ENCODE measurements at regions not wholly inside any gene's neighbourhood (a gene's known extent, or its start where the extent isn't known, plus 50 kb on each side); places are given as distances from the start of the nearest gene placed in this dataset.

DNA sequence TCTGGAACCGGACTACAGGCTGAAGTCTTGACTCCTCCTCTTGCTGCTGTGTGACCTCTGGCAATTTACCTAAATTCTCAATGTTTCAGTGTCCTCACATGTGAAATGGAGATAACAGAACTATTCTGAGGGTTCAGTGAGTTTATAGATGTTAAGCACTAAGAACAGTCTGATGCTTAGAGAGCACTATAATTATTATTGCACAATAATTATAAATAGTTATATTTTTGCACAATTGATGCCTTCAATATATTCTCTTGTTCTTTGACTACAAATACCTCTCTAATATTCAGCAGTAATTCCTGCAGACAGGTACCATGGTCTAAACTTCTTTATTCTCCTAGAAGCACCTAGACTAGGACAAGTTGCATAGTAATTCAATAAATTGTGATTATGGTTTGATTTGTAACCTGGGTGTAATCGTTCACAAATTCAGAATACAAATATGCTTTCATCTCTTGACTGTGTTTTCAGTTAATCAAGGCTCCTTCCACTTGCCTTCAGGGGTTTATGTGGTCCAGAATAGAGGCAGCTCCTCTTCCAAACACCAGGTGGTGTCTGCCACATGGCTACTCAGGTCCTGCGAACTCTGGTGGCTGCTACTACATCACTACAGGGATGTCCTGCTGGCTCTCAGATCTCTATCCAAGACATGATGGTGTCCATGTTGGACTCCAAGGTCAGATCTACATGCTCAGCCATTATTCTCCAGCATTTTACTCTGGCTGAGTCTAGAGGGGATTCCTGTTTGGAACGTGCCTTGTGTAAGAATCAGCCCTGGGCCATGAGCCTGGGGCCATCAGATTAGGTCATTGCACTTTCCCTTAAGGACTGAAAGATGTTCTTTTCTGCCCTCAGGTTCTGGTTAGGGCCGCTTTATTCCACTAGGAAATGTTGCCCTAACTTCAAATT lies 103.4 kb downstream of the QRFPR start:
- Mint-ChIP-seq H3K27me3 (peaks cover 11 to 12% of the 10 kb centered on the region in 2 donors), H3K9me3 (no peaks in the 10 kb centered on the region), H3K36me3 (peaks cover 0 to 6% (median 0%) of the 10 kb centered on the region in 3 donors), H3K4me1 (peaks cover 2 to 9% (median 6%) of the 10 kb centered on the region in 3 donors), H3K27ac (peak overlapping the region in 1 of 8 donors; percentile 3), H3K4me3 (no peak overlapping the region)
- H3K9me3 ChIP-seq (ENCODE audit: low read length): no peaks in the 10 kb centered on the region
- H3K27me3 ChIP-seq (ENCODE audit: insufficient read depth, low read length, poor library complexity, severe bottlenecking): no peaks in the 10 kb centered on the region
- H3K4me1 ChIP-seq (ENCODE audit: insufficient read depth, low read length): no peaks in the 10 kb centered on the region
- H3K4me3 ChIP-seq (ENCODE audit: low read length): no peak overlapping the region
- no peaks in the 10 kb centered on the region for H3K36me3 ChIP-seq (ENCODE audit: insufficient read depth, low read length)
- DNase-seq: no peak
- POLR2A ChIA-PET: no interaction called here
- H3K27ac ChIP-seq (ENCODE audit: low read depth, low read length): no peak overlapping the region
- CTCF ChIA-PET: no interaction called here

DNA sequence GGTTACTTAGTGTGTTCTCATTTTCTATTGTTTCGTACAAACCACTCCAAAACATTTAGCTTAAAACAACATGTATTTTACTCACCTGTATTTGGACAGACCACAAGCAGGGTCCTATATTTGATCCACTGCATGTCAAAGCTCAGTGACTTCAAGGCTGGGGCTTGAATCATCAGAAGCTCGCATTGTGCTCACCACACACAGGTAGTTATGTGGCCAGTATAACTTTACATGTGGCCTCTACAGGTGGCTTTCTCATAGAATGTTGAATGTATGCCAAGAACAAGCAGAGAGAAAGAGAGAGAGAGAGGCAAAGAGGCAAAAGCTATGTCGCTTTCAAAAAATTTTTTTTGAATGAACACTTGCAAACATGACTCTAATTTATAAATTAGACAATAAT lies 107.6 kb downstream of the QRFPR start:
- Mint-ChIP-seq H3K27ac (peak overlapping the region in 1 of 8 donors; percentile 14), H3K36me3 (peaks cover 0 to 6% (median 0%) of the 10 kb centered on the region in 3 donors), H3K4me1 (peaks cover 2 to 14% (median 7%) of the 10 kb centered on the region in 3 donors), H3K9me3 (no peaks in the 10 kb centered on the region), H3K27me3 (peaks cover under 1 to 4% of the 10 kb centered on the region in 2 donors), H3K4me3 (no peak overlapping the region)
- Histone ChIP-seq H3K4me1 (ENCODE audit: insufficient read depth, low read length) (no peaks in the 10 kb centered on the region), H3K27me3 (ENCODE audit: insufficient read depth, low read length, poor library complexity, severe bottlenecking) (no peaks in the 10 kb centered on the region), H3K27ac (ENCODE audit: low read depth, low read length) (no peak overlapping the region), H3K9me3 (ENCODE audit: low read length) (no peaks in the 10 kb centered on the region), H3K4me3 (ENCODE audit: low read length) (no peak overlapping the region), H3K36me3 (ENCODE audit: insufficient read depth, low read length) (no peaks in the 10 kb centered on the region)
- DNase-seq: peak in 1 of 5 donors; percentile 24
- CTCF ChIA-PET: interaction anchor here (1.3 to 2.0 kb wide), 3 partner anchors 11 to 81 kb away, joined by 5 to 9 read pairs (median 5); no protein-coding TSS in a partner anchor
- POLR2A ChIA-PET: interaction anchor here (2.3 kb wide), 1 partner anchor 19 kb away, joined by 8 read pairs; no protein-coding TSS in a partner anchor

DNA sequence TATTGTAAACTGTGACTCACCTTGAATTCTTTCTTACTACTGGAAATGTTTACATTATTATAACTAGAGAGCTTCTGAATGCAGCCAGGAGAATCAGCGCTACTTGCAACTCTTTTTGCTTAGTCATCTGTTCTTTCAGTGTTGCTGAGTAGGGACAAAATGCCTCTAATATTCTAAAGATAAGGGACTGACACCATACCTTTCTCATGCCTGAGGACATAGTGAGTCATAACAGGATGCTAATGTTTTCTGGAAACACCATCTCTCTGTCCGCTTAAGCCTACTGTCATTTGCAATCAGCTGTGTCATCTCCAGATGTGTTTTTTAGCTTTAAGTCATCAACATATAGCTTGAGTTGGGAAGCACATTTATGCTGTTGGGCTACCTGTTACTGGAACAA lies 108.3 kb downstream of the QRFPR start:
- Histone ChIP-seq H3K36me3 (ENCODE audit: insufficient read depth, low read length) (no peaks in the 10 kb centered on the region), H3K27me3 (ENCODE audit: insufficient read depth, low read length, poor library complexity, severe bottlenecking) (no peaks in the 10 kb centered on the region), H3K27ac (ENCODE audit: low read depth, low read length) (no peak overlapping the region), H3K9me3 (ENCODE audit: low read length) (no peaks in the 10 kb centered on the region), H3K4me1 (ENCODE audit: insufficient read depth, low read length) (no peaks in the 10 kb centered on the region), H3K4me3 (ENCODE audit: low read length) (no peak overlapping the region)
- Mint-ChIP-seq H3K27ac (peak overlapping the region in 1 of 8 donors; percentile 56), H3K27me3 (peaks cover 0 to 3% of the 10 kb centered on the region in 2 donors), H3K4me1 (peaks cover 2 to 14% (median 7%) of the 10 kb centered on the region in 3 donors), H3K36me3 (peaks cover 0 to 6% (median 0%) of the 10 kb centered on the region in 3 donors), H3K4me3 (no peak overlapping the region), H3K9me3 (no peaks in the 10 kb centered on the region)
- POLR2A ChIA-PET: interaction anchor here (2.3 kb wide), 1 partner anchor 18 kb away, joined by 8 read pairs; no protein-coding TSS in a partner anchor
- no peak for DNase-seq
- CTCF ChIA-PET: interaction anchor here (1.3 to 2.0 kb wide), 2 partner anchors 18 to 81 kb away, joined by 5 to 9 read pairs; no protein-coding TSS in a partner anchor

DNA sequence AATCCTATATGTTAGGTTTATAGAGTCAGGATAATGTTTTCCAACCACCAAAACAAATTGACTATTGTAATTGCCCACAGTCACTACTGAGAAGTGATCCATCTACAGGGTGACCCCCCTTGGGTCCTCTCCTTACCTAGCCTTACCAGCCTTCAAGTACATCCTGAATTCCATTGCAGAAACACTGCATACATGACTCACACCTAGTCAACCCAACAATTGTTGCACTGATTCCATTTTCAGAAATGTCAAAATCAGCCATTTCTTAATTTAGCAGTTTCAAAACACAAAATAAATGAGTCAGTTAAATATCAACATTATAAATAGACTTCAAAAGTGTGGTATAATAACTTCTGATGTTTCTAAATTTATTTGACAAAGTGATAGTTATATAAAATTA lies 106.3 kb upstream of the TNIP3 start:
- no peaks in the 10 kb centered on the region for H3K9me3 Mint-ChIP-seq
- POLR2A ChIA-PET: no interaction called here
- no peaks in the 10 kb centered on the region for H3K4me1 ChIP-seq (ENCODE audit: insufficient read depth, low read length)

DNA sequence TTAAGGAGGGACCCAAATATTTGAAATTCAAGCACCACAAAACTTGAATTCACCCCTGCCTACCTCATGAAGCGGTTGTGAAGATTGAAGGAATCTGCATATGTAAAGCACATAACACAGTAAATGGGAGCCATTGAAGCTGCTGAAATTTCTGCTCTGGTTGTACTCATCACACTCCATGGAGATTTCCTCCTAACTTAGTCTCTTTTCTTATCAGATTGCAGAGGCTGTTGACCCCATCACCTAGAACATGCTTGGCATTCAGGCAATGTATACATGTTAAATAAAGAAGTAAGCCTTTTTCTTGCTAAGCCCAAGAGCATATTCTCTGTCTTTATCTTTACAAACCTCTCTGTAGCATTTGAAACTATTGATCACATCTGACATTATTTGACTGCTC lies 104.9 kb upstream of the TNIP3 start:
- no peak overlapping the region for H3K27ac ChIP-seq (ENCODE audit: low read depth, low read length)
- no peak for DNase-seq
- no peaks in the 10 kb centered on the region for H3K9me3 ChIP-seq (ENCODE audit: low read length)
- no peak overlapping the region for H3K4me3 ChIP-seq (ENCODE audit: low read length)
- H3K27me3 Mint-ChIP-seq: peaks cover 0 to 1% of the 10 kb centered on the region in 2 donors
- H3K4me3 Mint-ChIP-seq: no peak overlapping the region
- POLR2A ChIA-PET: no interaction called here
- no peaks in the 10 kb centered on the region for H3K9me3 Mint-ChIP-seq
- H3K36me3 ChIP-seq (ENCODE audit: insufficient read depth, low read length): no peaks in the 10 kb centered on the region
- no peaks in the 10 kb centered on the region for H3K4me1 ChIP-seq (ENCODE audit: insufficient read depth, low read length)
- no peak overlapping the region for H3K27ac Mint-ChIP-seq
- CTCF ChIA-PET: no interaction called here
- no peaks in the 10 kb centered on the region for H3K27me3 ChIP-seq (ENCODE audit: insufficient read depth, low read length, poor library complexity, severe bottlenecking)
- peaks cover 0 to 2% (median 0%) of the 10 kb centered on the region in 3 donors for H3K36me3 Mint-ChIP-seq
- peaks cover 2 to 23% (median 12%) of the 10 kb centered on the region in 3 donors for H3K4me1 Mint-ChIP-seq

More for the DNA sequence above, 106.3 kb upstream of the TNIP3 start:
- DNase-seq: no peak
- CTCF ChIA-PET: no interaction called here
- H3K36me3 ChIP-seq (ENCODE audit: insufficient read depth, low read length): no peaks in the 10 kb centered on the region
- H3K36me3 Mint-ChIP-seq: peaks cover 0 to 6% (median 2%) of the 10 kb centered on the region in 3 donors
- no peaks in the 10 kb centered on the region for H3K27me3 ChIP-seq (ENCODE audit: insufficient read depth, low read length, poor library complexity, severe bottlenecking)
- peaks cover 2 to 23% (median 12%) of the 10 kb centered on the region in 3 donors for H3K4me1 Mint-ChIP-seq
- no peak overlapping the region for H3K27ac ChIP-seq (ENCODE audit: low read depth, low read length)
- H3K27me3 Mint-ChIP-seq: peaks cover 0 to 1% of the 10 kb centered on the region in 2 donors
- H3K4me3 ChIP-seq (ENCODE audit: low read length): no peak overlapping the region
- no peaks in the 10 kb centered on the region for H3K9me3 ChIP-seq (ENCODE audit: low read length)
- H3K27ac Mint-ChIP-seq: no peak overlapping the region
- H3K4me3 Mint-ChIP-seq: no peak overlapping the region

DNA sequence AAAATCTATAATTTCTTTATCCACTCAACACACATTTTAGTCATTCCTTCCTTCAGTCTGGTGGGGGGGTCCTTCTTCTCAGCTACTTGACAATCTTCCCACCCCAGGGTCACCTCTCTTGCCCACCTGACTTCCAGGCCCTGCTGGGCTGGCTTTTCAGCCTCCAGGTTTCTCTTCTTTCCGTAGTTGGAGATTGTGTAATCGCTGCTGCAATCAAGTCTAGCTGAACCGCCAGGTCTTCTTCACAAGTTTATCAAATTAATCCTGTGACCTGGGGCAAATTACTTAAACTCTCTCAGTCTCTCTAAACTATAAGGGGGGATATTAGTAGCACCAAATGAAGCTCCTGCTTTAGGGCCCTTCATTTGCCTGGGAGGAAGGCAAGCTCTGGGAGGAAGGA lies 102.9 kb upstream of the TNIP3 start:
- Histone ChIP-seq H3K36me3 (ENCODE audit: insufficient read depth, low read length) (no peaks in the 10 kb centered on the region), H3K9me3 (ENCODE audit: low read length) (no peaks in the 10 kb centered on the region), H3K27ac (ENCODE audit: low read depth, low read length) (no peak overlapping the region), H3K4me1 (ENCODE audit: insufficient read depth, low read length) (no peaks in the 10 kb centered on the region), H3K27me3 (ENCODE audit: insufficient read depth, low read length, poor library complexity, severe bottlenecking) (no peaks in the 10 kb centered on the region), H3K4me3 (ENCODE audit: low read length) (no peak overlapping the region)
- CTCF ChIA-PET: no interaction called here
- no peaks in the 10 kb centered on the region for H3K9me3 Mint-ChIP-seq
- peaks cover 0 to 1% of the 10 kb centered on the region in 2 donors for H3K27me3 Mint-ChIP-seq
- DNase-seq: no peak
- H3K27ac Mint-ChIP-seq: peak overlapping the region in 3 of 8 donors; percentile 19 to 83 (median 27)
- peaks cover 0 to 2% (median 0%) of the 10 kb centered on the region in 3 donors for H3K36me3 Mint-ChIP-seq
- POLR2A ChIA-PET: no interaction called here
- H3K4me1 Mint-ChIP-seq: peaks cover 0 to 11% (median 4%) of the 10 kb centered on the region in 3 donors
- H3K4me3 Mint-ChIP-seq: no peak overlapping the region

DNA sequence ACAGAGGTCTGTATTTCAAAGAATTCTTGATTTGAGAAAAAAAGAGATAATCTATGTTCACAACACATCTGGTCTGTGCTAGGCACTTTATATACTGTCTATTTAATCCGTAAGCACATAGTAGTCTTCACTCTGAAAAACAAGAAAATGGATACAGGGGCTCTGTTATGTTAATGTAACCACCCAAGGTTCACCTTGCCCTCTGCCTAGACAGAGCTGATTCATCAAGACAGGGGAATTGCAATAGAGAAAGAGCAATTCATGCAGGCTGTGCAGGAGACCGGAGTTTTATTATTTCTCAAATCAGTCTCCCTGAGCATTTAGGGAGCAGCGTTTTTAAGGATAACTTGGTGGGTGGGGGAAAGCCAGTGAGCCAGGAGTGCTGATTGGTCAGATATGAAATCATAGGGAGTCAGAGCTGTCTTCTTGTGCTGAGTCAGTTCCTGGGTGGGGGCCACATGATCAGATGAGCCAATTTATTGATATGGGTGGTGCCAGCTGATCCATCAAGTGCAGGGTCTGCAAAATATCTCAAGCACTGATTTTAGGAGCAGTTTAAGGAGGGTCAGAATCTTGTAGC lies 92.9 kb upstream of the TNIP3 start:
- Mint-ChIP-seq H3K27me3 (no peaks in the 10 kb centered on the region), H3K9me3 (no peaks in the 10 kb centered on the region), H3K27ac (peak overlapping the region; percentile 28 to 98 (median 92)), H3K4me1 (peaks cover 45 to 61% (median 60%) of the 10 kb centered on the region in 3 donors), H3K36me3 (peaks cover 0 to 4% (median 0%) of the 10 kb centered on the region in 3 donors), H3K4me3 (peak overlapping the region in 2 of 7 donors; percentile 16 to 45)
- no peak overlapping the region for H3K4me3 ChIP-seq (ENCODE audit: low read length)
- CTCF ChIA-PET: interaction anchor here (0.7 to 10.2 kb wide), 2 partner anchors 66 to 83 kb away, joined by 3 to 78 read pairs; no protein-coding TSS in a partner anchor
- DNase-seq: no peak
- H3K9me3 ChIP-seq (ENCODE audit: low read length): no peaks in the 10 kb centered on the region
- H3K36me3 ChIP-seq (ENCODE audit: insufficient read depth, low read length): no peaks in the 10 kb centered on the region
- POLR2A ChIA-PET: interaction anchor here (0.7 kb wide), 1 partner anchor 65 kb away, joined by 3 read pairs; no protein-coding TSS in a partner anchor
- peaks cover 45% of the 10 kb centered on the region for H3K4me1 ChIP-seq (ENCODE audit: insufficient read depth, low read length)
- no peak overlapping the region for H3K27ac ChIP-seq (ENCODE audit: low read depth, low read length)
- H3K27me3 ChIP-seq (ENCODE audit: insufficient read depth, low read length, poor library complexity, severe bottlenecking): no peaks in the 10 kb centered on the region

Measured in CD8-positive, alpha-beta memory T cell (primary cell).